ENCODE measurements at regions not wholly inside any gene's neighbourhood (a gene's known extent, or its start where the extent isn't known, plus 50 kb on each side); places are given as distances from the start of the nearest gene placed in this dataset.
"Not testable (repeated sequence)": the region's sequence is repeated elsewhere in the genome, so short reads cannot be mapped to it uniquely, and the experiment has no call there.

- TF ChIP-seq, protein P1, sequence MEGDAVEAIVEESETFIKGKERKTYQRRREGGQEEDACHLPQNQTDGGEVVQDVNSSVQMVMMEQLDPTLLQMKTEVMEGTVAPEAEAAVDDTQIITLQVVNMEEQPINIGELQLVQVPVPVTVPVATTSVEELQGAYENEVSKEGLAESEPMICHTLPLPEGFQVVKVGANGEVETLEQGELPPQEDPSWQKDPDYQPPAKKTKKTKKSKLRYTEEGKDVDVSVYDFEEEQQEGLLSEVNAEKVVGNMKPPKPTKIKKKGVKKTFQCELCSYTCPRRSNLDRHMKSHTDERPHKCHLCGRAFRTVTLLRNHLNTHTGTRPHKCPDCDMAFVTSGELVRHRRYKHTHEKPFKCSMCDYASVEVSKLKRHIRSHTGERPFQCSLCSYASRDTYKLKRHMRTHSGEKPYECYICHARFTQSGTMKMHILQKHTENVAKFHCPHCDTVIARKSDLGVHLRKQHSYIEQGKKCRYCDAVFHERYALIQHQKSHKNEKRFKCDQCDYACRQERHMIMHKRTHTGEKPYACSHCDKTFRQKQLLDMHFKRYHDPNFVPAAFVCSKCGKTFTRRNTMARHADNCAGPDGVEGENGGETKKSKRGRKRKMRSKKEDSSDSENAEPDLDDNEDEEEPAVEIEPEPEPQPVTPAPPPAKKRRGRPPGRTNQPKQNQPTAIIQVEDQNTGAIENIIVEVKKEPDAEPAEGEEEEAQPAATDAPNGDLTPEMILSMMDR (IDR thresholded peaks at IDR 0.05; ENCODE audit: low read depth, low read length, missing input control): not testable (repeated sequence)
- TF ChIP-seq FOXA1 (IDR thresholded peaks at IDR 0.05); YY1 (IDR thresholded peaks at IDR 0.05); TAF1 (conservative IDR thresholded peaks at IDR 0.05): not testable (repeated sequence)
These were observed 358.0 kb downstream of the ETV1 start for GRCh38 chr7:13631207-13632049.

Measured in liver (tissue), 3 donors.